Fibroblast of lung (primary cell): ENCODE measurements at regions not wholly inside any gene's neighbourhood (a gene's known extent, or its start where the extent isn't known, plus 50 kb on each side); places are given as distances from the start of the nearest gene placed in this dataset.

Experiments
- DNase-seq, 2 donors: peaks; one replicate each; pipeline versions ENCODE4 v3.0.0 to v3.0.0-alpha.2; 2010; ENCODE audit warnings: low read depth in 2 of 2
- H2AFZ ChIP-seq: 2 replicates; pipeline ENCODE4 v1.5.1; 2012; ENCODE audit warnings: low read length, control low read depth, inconsistent platforms
- H3K27ac ChIP-seq: 2 replicates; pipeline ENCODE4 v1.5.1; 2011; ENCODE audit warnings: low read length, control low read depth; ENCODE audit not compliant: insufficient read depth
- H3K27me3 ChIP-seq: 2 replicates; pipeline ENCODE4 v1.5.1; 2011; ENCODE audit warnings: mild to moderate bottlenecking, low read length; ENCODE audit not compliant: control insufficient read depth, insufficient read depth
- H3K36me3 ChIP-seq: 2 replicates; pipeline ENCODE4 v1.5.1; 2011; ENCODE audit warnings: low read length; ENCODE audit not compliant: control insufficient read depth, insufficient read depth
- H3K4me1 ChIP-seq: 2 replicates; pipeline ENCODE4 v1.5.1; 2011; ENCODE audit warnings: low read length; ENCODE audit not compliant: control insufficient read depth, insufficient read depth; ENCODE audit errors: extremely low read depth
- H3K4me2 ChIP-seq: 2 replicates; pipeline ENCODE4 v1.5.1; 2011; ENCODE audit warnings: low read length, control low read depth; ENCODE audit not compliant: insufficient read depth; ENCODE audit errors: extremely low read depth
- H3K4me3 ChIP-seq, 4 experiments: fragments of 200-600 bp in 1 of 4; sonication (generic) in 1 of 4; replicated peaks in 1 of 4; 2 replicates each; pipeline ENCODE4 v1.5.1; 2011 to 2016; ENCODE audit warnings: low read length in 4 of 4, low read depth in 3 of 4, mild to moderate bottlenecking in 3 of 4, control low read depth in 2 of 4, inconsistent platforms in 1 of 4, mixed read lengths in 1 of 4; ENCODE audit not compliant: insufficient read depth in 1 of 4; ENCODE audit errors: control extremely low read depth in 1 of 4
- H3K79me2 ChIP-seq: 2 replicates; pipeline ENCODE4 v1.5.1; 2012; ENCODE audit warnings: mild to moderate bottlenecking, low read length, inconsistent platforms; ENCODE audit not compliant: control insufficient read depth, insufficient read depth
- H3K9ac ChIP-seq: 2 replicates; pipeline ENCODE4 v1.5.1; 2011; ENCODE audit warnings: mild to moderate bottlenecking, low read length, control low read depth; ENCODE audit not compliant: insufficient read depth
- H3K9me3 ChIP-seq: 2 replicates; pipeline ENCODE4 v1.5.1; 2012; ENCODE audit warnings: low read depth, low read length; ENCODE audit not compliant: control insufficient read depth, insufficient read depth
- H4K20me1 ChIP-seq: 2 replicates; pipeline ENCODE4 v1.5.1; 2011; ENCODE audit warnings: low read length; ENCODE audit not compliant: control insufficient read depth, insufficient read depth; ENCODE audit errors: extremely low read depth
- EZH2 ChIP-seq: IDR thresholded peaks from 2 replicates; pipeline ENCODE4 v1.5.1; 2012; ENCODE audit warnings: low read length, control low read depth, mild to moderate bottlenecking; ENCODE audit errors: missing control alignments
- TF ChIP-seq, protein P1 (sequence below), 2 donors: IDR thresholded peaks in 1 of 2; conservative IDR thresholded peaks in 1 of 2; 1 replicate in 1 of 2; 2 replicates in 1 of 2; pipeline ENCODE4 v1.5.1; 2011 to 2012; ENCODE audit warnings: low read length in 2 of 2, control low read depth in 1 of 2, inconsistent platforms in 1 of 2, low read depth in 1 of 2, mild to moderate bottlenecking in 1 of 2

DNA sequence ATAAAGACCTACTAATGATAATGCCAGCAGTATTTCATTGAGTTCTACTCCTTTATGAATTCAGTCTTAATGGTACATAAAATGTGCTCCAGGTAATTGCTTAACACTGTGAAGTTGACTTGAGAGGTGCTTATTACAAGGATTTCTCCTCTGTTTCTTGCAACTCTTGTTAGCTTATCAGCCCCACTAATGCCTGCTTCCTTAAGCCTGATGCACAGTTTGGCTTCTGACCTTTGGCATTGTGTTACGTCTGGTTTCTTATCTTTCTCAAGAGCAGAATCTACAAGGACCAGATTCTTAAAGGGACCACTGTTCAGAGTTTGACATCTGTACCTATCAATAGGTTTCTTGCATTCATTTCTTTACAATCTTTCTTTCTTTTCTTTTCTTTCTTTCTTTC is 223.9 kb upstream of the CWC22 start:
- Histone ChIP-seq H3K4me1 (no peaks in the 10 kb centered on the region), H3K4me3 (no peak overlapping the region), H3K9ac (no peak overlapping the region), H2AFZ (no peak overlapping the region), H3K27ac (no peak overlapping the region), H3K27me3 (no peaks in the 10 kb centered on the region), H3K36me3 (no peaks in the 10 kb centered on the region), H3K79me2 (no peaks in the 10 kb centered on the region), H3K9me3 (no peaks in the 10 kb centered on the region), H3K4me2 (no peak overlapping the region), H4K20me1 (no peaks in the 10 kb centered on the region)
- TF ChIP-seq, protein P1, sequence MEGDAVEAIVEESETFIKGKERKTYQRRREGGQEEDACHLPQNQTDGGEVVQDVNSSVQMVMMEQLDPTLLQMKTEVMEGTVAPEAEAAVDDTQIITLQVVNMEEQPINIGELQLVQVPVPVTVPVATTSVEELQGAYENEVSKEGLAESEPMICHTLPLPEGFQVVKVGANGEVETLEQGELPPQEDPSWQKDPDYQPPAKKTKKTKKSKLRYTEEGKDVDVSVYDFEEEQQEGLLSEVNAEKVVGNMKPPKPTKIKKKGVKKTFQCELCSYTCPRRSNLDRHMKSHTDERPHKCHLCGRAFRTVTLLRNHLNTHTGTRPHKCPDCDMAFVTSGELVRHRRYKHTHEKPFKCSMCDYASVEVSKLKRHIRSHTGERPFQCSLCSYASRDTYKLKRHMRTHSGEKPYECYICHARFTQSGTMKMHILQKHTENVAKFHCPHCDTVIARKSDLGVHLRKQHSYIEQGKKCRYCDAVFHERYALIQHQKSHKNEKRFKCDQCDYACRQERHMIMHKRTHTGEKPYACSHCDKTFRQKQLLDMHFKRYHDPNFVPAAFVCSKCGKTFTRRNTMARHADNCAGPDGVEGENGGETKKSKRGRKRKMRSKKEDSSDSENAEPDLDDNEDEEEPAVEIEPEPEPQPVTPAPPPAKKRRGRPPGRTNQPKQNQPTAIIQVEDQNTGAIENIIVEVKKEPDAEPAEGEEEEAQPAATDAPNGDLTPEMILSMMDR (conservative IDR thresholded peaks at IDR 0.05 in 1 of 2, IDR thresholded peaks at IDR 0.05 in 1 of 2; ENCODE audit: low read depth in 1 of 2, low read length in 2 of 2), result no peak
- TF ChIP-seq EZH2, result no peak
- no peak for DNase-seq

DNA sequence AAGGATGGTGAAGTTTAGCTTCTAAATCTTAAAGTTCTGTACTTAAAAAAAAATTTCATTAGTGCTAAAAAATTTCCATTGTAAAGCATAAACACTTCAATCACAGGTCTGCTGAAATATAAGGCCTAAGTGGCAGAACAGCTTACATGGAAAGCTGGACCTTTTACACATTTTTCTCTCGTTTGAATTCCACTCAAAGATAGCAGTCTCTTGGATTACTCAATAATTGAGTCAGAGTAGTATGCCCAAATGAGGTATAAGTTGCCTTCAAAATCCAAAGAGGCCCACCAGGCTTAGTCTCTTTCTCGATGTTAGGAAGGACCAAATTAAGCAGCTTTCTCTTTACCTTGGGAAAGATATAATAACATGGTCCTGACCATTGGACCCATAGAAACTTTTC is 220.4 kb upstream of the CWC22 start:
- H3K4me3 ChIP-seq, result no peak overlapping the region
- no peaks in the 10 kb centered on the region for H3K27me3 ChIP-seq
- DNase-seq, result peak; percentile 14 to 17
- H3K79me2 ChIP-seq, result no peaks in the 10 kb centered on the region
- no peaks in the 10 kb centered on the region for H3K9me3 ChIP-seq
- H4K20me1 ChIP-seq, result no peaks in the 10 kb centered on the region
- TF ChIP-seq EZH2, result no peak
- TF ChIP-seq, protein P1 (conservative IDR thresholded peaks at IDR 0.05 in 1 of 2, IDR thresholded peaks at IDR 0.05 in 1 of 2; ENCODE audit: low read depth in 1 of 2, low read length in 2 of 2), result no peak
- no peaks in the 10 kb centered on the region for H3K36me3 ChIP-seq
- no peak overlapping the region for H3K27ac ChIP-seq
- no peak overlapping the region for H3K4me2 ChIP-seq
- H3K9ac ChIP-seq, result no peak overlapping the region
- H3K4me1 ChIP-seq, result no peaks in the 10 kb centered on the region
- no peak overlapping the region for H2AFZ ChIP-seq

DNA sequence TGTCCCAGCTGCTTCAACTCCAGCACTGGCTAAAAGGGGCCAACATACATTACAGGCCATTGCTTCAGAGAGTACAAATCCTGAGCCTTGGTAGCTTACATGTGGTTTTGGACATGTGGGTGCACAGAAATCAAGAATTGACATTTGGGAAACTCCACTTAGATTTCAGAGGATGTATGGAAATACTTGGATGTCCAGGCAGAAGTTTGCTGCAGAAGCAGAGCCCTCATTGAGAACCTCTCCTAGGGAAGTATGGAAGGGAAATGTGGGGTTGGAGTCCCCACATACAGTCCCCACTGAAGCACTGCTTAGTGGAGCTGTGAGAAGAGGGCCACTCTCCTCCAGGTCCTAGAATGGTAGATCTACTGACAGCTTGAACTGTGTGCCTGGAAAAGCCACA is 218.0 kb upstream of the CWC22 start:
- Histone ChIP-seq H3K9me3 (no peaks in the 10 kb centered on the region), H3K4me1 (no peaks in the 10 kb centered on the region), H3K4me3 (no peak overlapping the region), H3K27me3 (no peaks in the 10 kb centered on the region), H3K36me3 (no peaks in the 10 kb centered on the region), H3K27ac (no peak overlapping the region), H3K79me2 (no peaks in the 10 kb centered on the region), H3K9ac (no peak overlapping the region), H2AFZ (no peak overlapping the region), H4K20me1 (no peaks in the 10 kb centered on the region), H3K4me2 (no peak overlapping the region)
- DNase-seq, result no peak
- no peak for TF ChIP-seq EZH2
- TF ChIP-seq, protein P1 (conservative IDR thresholded peaks at IDR 0.05 in 1 of 2, IDR thresholded peaks at IDR 0.05 in 1 of 2; ENCODE audit: low read depth in 1 of 2, low read length in 2 of 2), result no peak
